Lower leg skin (tissue), 3 donors: ENCODE measurements at regions not wholly inside any gene's neighbourhood (a gene's known extent, or its start where the extent isn't known, plus 50 kb on each side); places are given as distances from the start of the nearest gene placed in this dataset.

ENCODE experiments used
- POLR2A ChIP-seq, 2 donors: fragments of 450-650 bp; IDR thresholded peaks; one replicate each; pipeline ENCODE4 v1.6.1; 2016 to 2017; ENCODE audit warnings: antibody characterized with exemption in 2 of 2, mild to moderate bottlenecking in 1 of 2, moderate library complexity in 1 of 2
- TF ChIP-seq, protein P1 (sequence below), 3 donors: fragments of 450-650 bp; IDR thresholded peaks; one replicate each; pipeline ENCODE4 v1.5.1; 2016; ENCODE audit warnings: antibody characterized with exemption in 3 of 3, mild to moderate bottlenecking in 3 of 3, moderate library complexity in 2 of 3

DNA sequence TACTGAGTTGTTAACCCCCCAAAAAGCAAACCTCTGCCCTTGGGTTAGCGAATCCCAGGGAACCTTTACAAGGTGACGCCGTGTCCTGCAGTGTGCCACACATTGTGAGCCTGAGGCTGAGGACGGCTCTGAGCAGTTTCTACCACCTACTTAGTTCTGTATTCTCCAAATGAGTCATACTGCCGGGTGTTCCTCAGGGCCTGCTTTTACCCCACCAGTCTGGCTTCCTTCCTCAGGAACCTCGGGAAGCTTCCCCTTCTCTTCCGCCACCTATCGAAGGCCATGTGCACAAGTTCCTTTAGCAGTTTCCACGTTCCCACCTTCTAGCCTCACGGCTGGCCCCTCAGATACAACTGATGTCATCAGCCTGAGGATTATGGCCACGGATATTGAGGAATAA lies 384.0 kb upstream of the TPM1 start:
- TF ChIP-seq, protein P1, sequence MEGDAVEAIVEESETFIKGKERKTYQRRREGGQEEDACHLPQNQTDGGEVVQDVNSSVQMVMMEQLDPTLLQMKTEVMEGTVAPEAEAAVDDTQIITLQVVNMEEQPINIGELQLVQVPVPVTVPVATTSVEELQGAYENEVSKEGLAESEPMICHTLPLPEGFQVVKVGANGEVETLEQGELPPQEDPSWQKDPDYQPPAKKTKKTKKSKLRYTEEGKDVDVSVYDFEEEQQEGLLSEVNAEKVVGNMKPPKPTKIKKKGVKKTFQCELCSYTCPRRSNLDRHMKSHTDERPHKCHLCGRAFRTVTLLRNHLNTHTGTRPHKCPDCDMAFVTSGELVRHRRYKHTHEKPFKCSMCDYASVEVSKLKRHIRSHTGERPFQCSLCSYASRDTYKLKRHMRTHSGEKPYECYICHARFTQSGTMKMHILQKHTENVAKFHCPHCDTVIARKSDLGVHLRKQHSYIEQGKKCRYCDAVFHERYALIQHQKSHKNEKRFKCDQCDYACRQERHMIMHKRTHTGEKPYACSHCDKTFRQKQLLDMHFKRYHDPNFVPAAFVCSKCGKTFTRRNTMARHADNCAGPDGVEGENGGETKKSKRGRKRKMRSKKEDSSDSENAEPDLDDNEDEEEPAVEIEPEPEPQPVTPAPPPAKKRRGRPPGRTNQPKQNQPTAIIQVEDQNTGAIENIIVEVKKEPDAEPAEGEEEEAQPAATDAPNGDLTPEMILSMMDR (IDR thresholded peaks at IDR 0.05), result no peak
- no peak for TF ChIP-seq POLR2A (IDR thresholded peaks at IDR 0.05)
